DOHH2 (cell line): ENCODE measurements at regions not wholly inside any gene's neighbourhood (a gene's known extent, or its start where the extent isn't known, plus 50 kb on each side); places are given as distances from the start of the nearest gene placed in this dataset.
A peak's percentile ranks its signal among the peaks of the same experiment; 100 is the strongest.

Experiments used
- H3F3A ChIP-seq: fragments of 200-600 bp; sonication (generic), shearing (Covaris generic); 2 replicates; pipeline ENCODE4 v1.6.0; 2016; ENCODE audit warnings: antibody characterized with exemption, mild to moderate bottlenecking; ENCODE audit not compliant: control insufficient read depth, insufficient read depth
- H3K27ac ChIP-seq: fragments of 200-600 bp; sonication (generic); 2 replicates; pipeline ENCODE4 v1.5.1; 2014; ENCODE audit warnings: low read depth, mild to moderate bottlenecking, low read length, moderate library complexity
- H3K27me3 ChIP-seq: fragments of 200-600 bp; sonication (generic); 2 replicates; pipeline ENCODE4 v1.6.1; 2014; ENCODE audit warnings: mild to moderate bottlenecking, low read length, mixed read lengths; ENCODE audit not compliant: control insufficient read depth
- H3K36me3 ChIP-seq: fragments of 200-600 bp; sonication (generic); 2 replicates; pipeline ENCODE4 v1.6.1; 2014; ENCODE audit warnings: mild to moderate bottlenecking, low read length, moderate library complexity, mixed read lengths; ENCODE audit not compliant: control insufficient read depth
- H3K4me1 ChIP-seq: fragments of 200-600 bp; sonication (generic); 2 replicates; pipeline ENCODE4 v1.6.1; 2014; ENCODE audit warnings: mild to moderate bottlenecking, low read length, mixed read lengths; ENCODE audit not compliant: control insufficient read depth
- H3K4me2 ChIP-seq: fragments of 200-600 bp; sonication (generic); 2 replicates; pipeline ENCODE4 v1.6.0; 2014; ENCODE audit warnings: mild to moderate bottlenecking, low read length, moderate library complexity
- H3K4me3 ChIP-seq: fragments of 200-600 bp; sonication (generic); 2 replicates; pipeline ENCODE4 v1.5.1; 2014; ENCODE audit warnings: mild to moderate bottlenecking, low read length, mixed read lengths
- H3K79me2 ChIP-seq: fragments of 200-600 bp; sonication (generic); 2 replicates; pipeline ENCODE4 v1.6.1; 2014; ENCODE audit warnings: mild to moderate bottlenecking, low read length, mixed read lengths; ENCODE audit not compliant: control insufficient read depth
- H3K9me2 ChIP-seq: fragments of 200-600 bp; sonication (generic); replicated peaks from 2 replicates; pipeline ENCODE4 v1.6.1; 2014; ENCODE audit warnings: mild to moderate bottlenecking, low read length, mixed read lengths; ENCODE audit not compliant: control insufficient read depth
- H3K9me3 ChIP-seq: fragments of 200-600 bp; sonication (generic); 2 replicates; pipeline ENCODE4 v1.6.1; 2014; ENCODE audit warnings: antibody characterized with exemption, low read length, mixed read lengths; ENCODE audit not compliant: control insufficient read depth, insufficient read depth
- H4K20me1 ChIP-seq: fragments of 200-600 bp; sonication (generic); 2 replicates; pipeline ENCODE4 v1.6.0; 2014; ENCODE audit warnings: low read depth, mild to moderate bottlenecking, antibody characterized with exemption, low read length, moderate library complexity; ENCODE audit not compliant: control insufficient read depth, insufficient read depth
- EZH2phosphoT487 ChIP-seq: fragments of 200-600 bp; sonication (generic); IDR thresholded peaks from 2 replicates; pipeline ENCODE4 v1.6.1; 2017; ENCODE audit warnings: borderline replicate concordance, mild to moderate bottlenecking, antibody characterized with exemption, low read length, moderate library complexity, mixed read lengths
- TF ChIP-seq, protein P1 (sequence below): fragments of 200-600 bp; sonication (generic); IDR thresholded peaks from one replicate; pipeline ENCODE4 v1.5.1; 2014; ENCODE audit warnings: antibody characterized with exemption, mild to moderate bottlenecking, low read depth, low read length; ENCODE audit not compliant: poor library complexity, severe bottlenecking

DNA sequence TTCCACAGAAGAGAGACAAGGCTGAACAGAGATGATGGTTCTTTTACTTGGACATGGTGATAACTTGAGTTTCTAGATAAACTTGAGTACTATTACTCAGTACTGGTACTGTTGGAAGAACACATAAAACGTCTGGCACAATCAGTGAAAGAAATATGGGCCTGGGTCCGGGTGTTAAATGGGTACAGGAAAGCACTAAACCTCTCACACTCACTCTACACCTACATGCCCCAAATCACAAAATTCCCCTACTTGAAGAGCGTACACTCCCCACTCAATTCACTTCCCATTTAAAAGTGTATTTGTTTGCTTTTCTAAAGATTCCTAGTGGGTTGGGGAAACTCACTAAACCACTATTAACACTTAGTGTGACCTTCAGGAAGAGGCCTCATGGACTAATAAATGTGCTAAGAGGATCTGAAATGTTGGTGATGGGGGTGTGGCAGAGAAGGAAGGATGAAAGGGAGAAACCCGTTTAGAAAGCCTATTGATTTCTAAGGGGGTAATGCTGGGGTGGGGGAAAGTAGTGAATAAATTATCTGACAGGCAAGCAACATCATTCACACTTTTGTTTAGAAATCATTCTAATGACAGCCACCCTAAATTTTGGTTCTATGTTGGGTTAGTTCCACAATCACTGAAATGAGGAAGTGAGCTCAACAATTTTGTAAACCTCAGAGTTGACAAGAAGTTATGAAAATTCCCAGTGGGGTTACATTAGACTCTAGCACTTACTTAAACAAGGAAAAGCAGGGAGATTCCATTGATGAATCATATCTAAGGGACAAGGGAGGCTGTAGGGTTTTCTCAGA lies 222.6 kb upstream of the MARCKS start:
- H3K27ac ChIP-seq = 0 out of 2 replicates have a peak overlapping the region, but pooled peaks have one; percentile 18
- H3K9me3 ChIP-seq = no peaks in the 10 kb centered on the region

DNA sequence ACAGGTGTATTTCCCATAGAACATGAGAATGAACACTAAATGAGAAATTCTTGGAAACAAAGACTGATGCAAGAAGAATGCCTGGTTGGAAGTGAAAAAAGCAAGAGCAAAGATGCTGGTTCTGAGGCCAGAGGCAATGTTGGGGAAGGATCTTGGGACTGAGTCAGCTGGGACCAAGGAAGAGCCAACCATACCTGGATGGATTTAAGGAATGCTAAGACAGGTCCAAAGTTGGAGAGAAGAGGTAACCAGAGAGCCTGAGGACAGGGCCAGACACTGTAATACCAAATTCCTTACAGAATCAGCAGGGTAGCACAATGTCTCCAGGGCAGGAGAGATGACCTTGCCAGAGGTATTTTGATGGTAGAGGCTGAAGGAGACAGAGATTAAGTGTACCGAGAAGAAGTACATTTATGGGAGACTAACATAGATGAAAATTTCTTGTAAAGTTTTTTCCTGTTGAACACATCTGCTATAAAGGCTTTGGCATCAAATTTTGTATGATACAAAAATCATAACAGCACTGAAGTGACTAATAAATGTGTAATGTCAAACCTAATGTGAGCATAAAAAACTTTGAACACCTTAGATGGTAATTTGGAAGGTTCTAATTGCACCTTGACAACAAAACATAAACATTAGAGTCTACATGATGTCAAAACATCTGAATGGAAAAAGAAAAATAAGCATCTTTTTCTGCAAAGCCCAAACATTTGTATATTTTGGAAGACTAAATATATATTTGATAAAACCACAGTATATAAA lies 221.7 kb upstream of the MARCKS start:
- H3K9me3 ChIP-seq = no peaks in the 10 kb centered on the region
- no peak for TF ChIP-seq EZH2phosphoT487
- TF ChIP-seq, protein P1, sequence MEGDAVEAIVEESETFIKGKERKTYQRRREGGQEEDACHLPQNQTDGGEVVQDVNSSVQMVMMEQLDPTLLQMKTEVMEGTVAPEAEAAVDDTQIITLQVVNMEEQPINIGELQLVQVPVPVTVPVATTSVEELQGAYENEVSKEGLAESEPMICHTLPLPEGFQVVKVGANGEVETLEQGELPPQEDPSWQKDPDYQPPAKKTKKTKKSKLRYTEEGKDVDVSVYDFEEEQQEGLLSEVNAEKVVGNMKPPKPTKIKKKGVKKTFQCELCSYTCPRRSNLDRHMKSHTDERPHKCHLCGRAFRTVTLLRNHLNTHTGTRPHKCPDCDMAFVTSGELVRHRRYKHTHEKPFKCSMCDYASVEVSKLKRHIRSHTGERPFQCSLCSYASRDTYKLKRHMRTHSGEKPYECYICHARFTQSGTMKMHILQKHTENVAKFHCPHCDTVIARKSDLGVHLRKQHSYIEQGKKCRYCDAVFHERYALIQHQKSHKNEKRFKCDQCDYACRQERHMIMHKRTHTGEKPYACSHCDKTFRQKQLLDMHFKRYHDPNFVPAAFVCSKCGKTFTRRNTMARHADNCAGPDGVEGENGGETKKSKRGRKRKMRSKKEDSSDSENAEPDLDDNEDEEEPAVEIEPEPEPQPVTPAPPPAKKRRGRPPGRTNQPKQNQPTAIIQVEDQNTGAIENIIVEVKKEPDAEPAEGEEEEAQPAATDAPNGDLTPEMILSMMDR = no peak
- H3K9me2 ChIP-seq = no peaks in the 10 kb centered on the region
- no peak overlapping the region for H3K4me3 ChIP-seq
- H3K4me2 ChIP-seq = peak overlapping the region; percentile 28
- H4K20me1 ChIP-seq = no peaks in the 10 kb centered on the region
- peaks cover 2% of the 10 kb centered on the region; the same call in 1 of the 2 replicates for H3K36me3 ChIP-seq
- no peaks in the 10 kb centered on the region for H3K27me3 ChIP-seq
- peaks cover 64% of the 10 kb centered on the region for H3K4me1 ChIP-seq
- peaks cover 11% of the 10 kb centered on the region for H3F3A ChIP-seq
- H3K27ac ChIP-seq = no peak overlapping the region
- no peaks in the 10 kb centered on the region for H3K79me2 ChIP-seq

More for the DNA sequence above, 222.6 kb upstream of the MARCKS start:
- H3K36me3 ChIP-seq = peaks cover 2% of the 10 kb centered on the region; the same call in 1 of the 2 replicates
- TF ChIP-seq, protein P1 = no peak
- no peak for TF ChIP-seq EZH2phosphoT487
- no peaks in the 10 kb centered on the region for H3K9me2 ChIP-seq
- H3K4me3 ChIP-seq = peak overlapping the region; percentile 31; the same call in 1 of the 2 replicates
- H3K4me2 ChIP-seq = peak overlapping the region; percentile 28
- H3K27me3 ChIP-seq = no peaks in the 10 kb centered on the region
- peaks cover 16% of the 10 kb centered on the region for H3F3A ChIP-seq
- no peaks in the 10 kb centered on the region for H3K79me2 ChIP-seq
- no peaks in the 10 kb centered on the region for H4K20me1 ChIP-seq
- H3K4me1 ChIP-seq = peaks cover 72% of the 10 kb centered on the region

DNA sequence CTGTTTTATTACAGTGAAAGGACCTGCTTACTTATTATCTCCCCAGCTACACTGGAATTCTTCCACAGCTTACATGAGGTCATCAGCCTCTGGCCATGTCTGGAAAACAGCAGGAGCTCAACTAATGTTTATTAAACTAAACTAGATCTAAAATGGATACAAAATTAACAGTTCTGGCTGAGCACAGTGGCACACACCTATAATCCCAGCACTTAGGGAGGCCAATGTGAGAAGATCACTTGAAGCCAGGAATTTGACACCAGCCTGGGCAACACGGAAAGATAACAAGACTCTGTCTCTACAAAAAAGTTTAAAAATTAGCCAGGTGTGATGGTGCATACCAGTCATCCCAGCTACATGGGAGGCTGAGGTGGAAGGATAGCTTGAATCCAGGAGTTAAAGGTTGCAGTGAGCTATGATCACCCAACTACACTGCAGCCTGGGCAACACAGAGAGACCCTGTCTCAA lies 220.8 kb upstream of the MARCKS start:
- TF ChIP-seq, protein P1 = no peak
- no peak for TF ChIP-seq EZH2phosphoT487

More for the DNA sequence above, 220.8 kb upstream of the MARCKS start:
- Histone ChIP-seq H3K36me3 (peaks cover 2% of the 10 kb centered on the region; the same call in 1 of the 2 replicates), H3K4me2 (no peak overlapping the region), H3K27ac (no peak overlapping the region), H3K9me3 (no peaks in the 10 kb centered on the region), H3K4me1 (peaks cover 54% of the 10 kb centered on the region), H4K20me1 (no peaks in the 10 kb centered on the region), H3K9me2 (no peaks in the 10 kb centered on the region), H3K4me3 (no peak overlapping the region), H3K79me2 (no peaks in the 10 kb centered on the region), H3F3A (peaks cover 3% of the 10 kb centered on the region), H3K27me3 (no peaks in the 10 kb centered on the region)
